PFSK-1 (cell line): ENCODE measurements at regions not wholly inside any gene's neighbourhood (a gene's known extent, or its start where the extent isn't known, plus 50 kb on each side); places are given as distances from the start of the nearest gene placed in this dataset.

ENCODE experiments used
- FOXP2 ChIP-seq: optimal IDR thresholded peaks from 2 replicates; pipeline ENCODE3; 2011; ENCODE audit warnings: borderline replicate concordance, control low read depth, inconsistent platforms; ENCODE audit not compliant: insufficient read depth; ENCODE audit errors: extremely low read length, extremely low read depth
- POLR2AphosphoS5 ChIP-seq: IDR thresholded peaks from 2 replicates; pipeline ENCODE4 v1.6.1; 2012; ENCODE audit warnings: low read depth, mild to moderate bottlenecking, control low read depth, low read length, moderate library complexity
- SIN3A ChIP-seq: IDR thresholded peaks from 2 replicates; pipeline ENCODE4 v1.6.1; 2012; ENCODE audit warnings: mild to moderate bottlenecking, low read length, moderate library complexity, borderline replicate concordance; ENCODE audit not compliant: insufficient read depth
- TAF1 ChIP-seq: IDR thresholded peaks from 2 replicates; pipeline ENCODE4 v1.6.1; 2012; ENCODE audit warnings: low read length, control low read depth, borderline replicate concordance; ENCODE audit not compliant: insufficient read depth
- TF ChIP-seq, protein P1 (sequence below), 2 experiments: IDR thresholded peaks; 2 replicates each; pipeline versions ENCODE4 v1.6.1 to v1.8.0; 2011 to 2012; ENCODE audit warnings: low read depth in 2 of 2, low read length in 2 of 2, control low read depth in 1 of 2, inconsistent platforms in 1 of 2, mild to moderate bottlenecking in 1 of 2, moderate library complexity in 1 of 2; ENCODE audit not compliant: insufficient read depth in 1 of 2

- TF ChIP-seq TAF1 (no peak), SIN3A (no peak), FOXP2 (no peak), POLR2AphosphoS5 (no peak)
- TF ChIP-seq, protein P1, sequence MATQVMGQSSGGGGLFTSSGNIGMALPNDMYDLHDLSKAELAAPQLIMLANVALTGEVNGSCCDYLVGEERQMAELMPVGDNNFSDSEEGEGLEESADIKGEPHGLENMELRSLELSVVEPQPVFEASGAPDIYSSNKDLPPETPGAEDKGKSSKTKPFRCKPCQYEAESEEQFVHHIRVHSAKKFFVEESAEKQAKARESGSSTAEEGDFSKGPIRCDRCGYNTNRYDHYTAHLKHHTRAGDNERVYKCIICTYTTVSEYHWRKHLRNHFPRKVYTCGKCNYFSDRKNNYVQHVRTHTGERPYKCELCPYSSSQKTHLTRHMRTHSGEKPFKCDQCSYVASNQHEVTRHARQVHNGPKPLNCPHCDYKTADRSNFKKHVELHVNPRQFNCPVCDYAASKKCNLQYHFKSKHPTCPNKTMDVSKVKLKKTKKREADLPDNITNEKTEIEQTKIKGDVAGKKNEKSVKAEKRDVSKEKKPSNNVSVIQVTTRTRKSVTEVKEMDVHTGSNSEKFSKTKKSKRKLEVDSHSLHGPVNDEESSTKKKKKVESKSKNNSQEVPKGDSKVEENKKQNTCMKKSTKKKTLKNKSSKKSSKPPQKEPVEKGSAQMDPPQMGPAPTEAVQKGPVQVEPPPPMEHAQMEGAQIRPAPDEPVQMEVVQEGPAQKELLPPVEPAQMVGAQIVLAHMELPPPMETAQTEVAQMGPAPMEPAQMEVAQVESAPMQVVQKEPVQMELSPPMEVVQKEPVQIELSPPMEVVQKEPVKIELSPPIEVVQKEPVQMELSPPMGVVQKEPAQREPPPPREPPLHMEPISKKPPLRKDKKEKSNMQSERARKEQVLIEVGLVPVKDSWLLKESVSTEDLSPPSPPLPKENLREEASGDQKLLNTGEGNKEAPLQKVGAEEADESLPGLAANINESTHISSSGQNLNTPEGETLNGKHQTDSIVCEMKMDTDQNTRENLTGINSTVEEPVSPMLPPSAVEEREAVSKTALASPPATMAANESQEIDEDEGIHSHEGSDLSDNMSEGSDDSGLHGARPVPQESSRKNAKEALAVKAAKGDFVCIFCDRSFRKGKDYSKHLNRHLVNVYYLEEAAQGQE (IDR thresholded peaks at IDR 0.05; ENCODE audit: insufficient read depth in 1 of 2, low read depth in 2 of 2, low read length in 2 of 2): no peak
Observed at GRCh38 chr12:126171937-126172559, 1106.8 kb downstream of the AACS start.

DNA sequence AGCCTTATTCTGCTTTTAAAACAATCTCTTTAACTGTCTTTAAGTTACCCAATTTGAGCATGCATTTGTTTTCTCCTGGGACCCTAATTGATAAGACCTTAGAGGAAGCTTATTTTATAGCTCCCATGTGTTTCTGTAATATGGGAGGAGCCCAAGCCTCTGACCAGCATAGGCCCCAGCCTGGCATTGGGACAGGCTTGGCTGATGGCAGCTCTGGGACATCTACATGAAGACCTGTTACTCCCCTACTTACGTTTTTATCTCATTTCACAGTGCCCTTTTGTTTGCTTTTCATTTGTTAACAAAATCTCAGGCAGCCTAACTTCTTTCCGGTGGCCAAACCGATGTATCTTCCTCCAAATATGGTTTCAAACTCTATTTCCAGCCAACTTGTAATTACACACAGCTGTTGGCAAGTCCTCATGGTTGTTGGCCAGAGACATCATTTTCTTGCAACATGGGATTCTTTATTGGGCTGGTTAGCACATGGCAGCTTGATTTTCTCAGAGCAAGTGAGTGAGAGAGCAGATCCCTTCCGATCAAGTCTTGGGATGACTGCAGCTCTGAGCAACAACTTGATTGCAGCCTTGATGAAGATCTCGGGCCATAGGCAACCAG is 1117.5 kb downstream of the AACS start:
- TF ChIP-seq POLR2AphosphoS5: no peak
- TF ChIP-seq, protein P1 (IDR thresholded peaks at IDR 0.05; ENCODE audit: insufficient read depth in 1 of 2, low read depth in 2 of 2, low read length in 2 of 2): no peak
- no peak for TF ChIP-seq TAF1
- no peak for TF ChIP-seq FOXP2
- TF ChIP-seq SIN3A: no peak

DNA sequence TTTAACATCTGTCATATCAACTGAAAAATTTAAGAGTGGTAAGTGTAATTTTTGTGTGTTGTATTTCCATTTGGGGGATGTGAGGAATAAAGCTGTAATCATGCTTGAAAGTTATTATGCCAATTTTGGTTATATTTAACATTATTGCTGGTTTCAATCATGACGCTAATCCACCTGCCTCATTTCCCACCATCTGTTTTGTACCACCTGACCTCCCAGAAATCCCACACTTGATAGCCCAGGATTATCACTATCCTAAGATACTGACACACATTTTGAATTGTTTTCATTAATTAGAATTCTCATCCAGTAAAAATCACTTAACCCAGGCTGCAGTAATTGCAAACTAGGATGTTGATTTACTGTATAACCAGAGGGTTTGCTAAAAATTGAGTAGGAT is 1119.8 kb downstream of the AACS start:
- TF ChIP-seq TAF1: no peak

DNA sequence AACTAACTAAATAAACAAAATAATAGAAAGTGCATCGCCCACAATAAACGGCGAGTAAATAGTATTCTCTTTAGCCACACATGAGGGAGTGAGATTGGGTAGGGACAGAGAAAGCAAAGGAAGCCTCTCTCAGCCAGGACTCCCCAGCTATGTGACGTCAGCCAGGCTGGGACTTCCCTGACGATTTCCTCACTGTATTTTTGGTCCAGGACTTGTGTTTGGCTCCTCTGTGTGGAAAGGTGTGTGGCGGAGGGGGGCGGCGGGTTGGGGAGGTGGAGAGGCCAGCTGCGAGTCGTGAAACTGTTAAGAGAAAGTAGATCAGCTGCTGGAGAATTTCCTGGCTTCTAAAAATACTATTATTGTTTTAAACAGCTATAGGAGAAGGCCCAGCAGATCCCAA is 1124.6 kb downstream of the AACS start:
- TF ChIP-seq TAF1: no peak
- TF ChIP-seq, protein P1 (IDR thresholded peaks at IDR 0.05; ENCODE audit: insufficient read depth in 1 of 2, low read depth in 2 of 2, low read length in 2 of 2): no peak
- no peak for TF ChIP-seq POLR2AphosphoS5
- no peak for TF ChIP-seq FOXP2
- no peak for TF ChIP-seq SIN3A

DNA sequence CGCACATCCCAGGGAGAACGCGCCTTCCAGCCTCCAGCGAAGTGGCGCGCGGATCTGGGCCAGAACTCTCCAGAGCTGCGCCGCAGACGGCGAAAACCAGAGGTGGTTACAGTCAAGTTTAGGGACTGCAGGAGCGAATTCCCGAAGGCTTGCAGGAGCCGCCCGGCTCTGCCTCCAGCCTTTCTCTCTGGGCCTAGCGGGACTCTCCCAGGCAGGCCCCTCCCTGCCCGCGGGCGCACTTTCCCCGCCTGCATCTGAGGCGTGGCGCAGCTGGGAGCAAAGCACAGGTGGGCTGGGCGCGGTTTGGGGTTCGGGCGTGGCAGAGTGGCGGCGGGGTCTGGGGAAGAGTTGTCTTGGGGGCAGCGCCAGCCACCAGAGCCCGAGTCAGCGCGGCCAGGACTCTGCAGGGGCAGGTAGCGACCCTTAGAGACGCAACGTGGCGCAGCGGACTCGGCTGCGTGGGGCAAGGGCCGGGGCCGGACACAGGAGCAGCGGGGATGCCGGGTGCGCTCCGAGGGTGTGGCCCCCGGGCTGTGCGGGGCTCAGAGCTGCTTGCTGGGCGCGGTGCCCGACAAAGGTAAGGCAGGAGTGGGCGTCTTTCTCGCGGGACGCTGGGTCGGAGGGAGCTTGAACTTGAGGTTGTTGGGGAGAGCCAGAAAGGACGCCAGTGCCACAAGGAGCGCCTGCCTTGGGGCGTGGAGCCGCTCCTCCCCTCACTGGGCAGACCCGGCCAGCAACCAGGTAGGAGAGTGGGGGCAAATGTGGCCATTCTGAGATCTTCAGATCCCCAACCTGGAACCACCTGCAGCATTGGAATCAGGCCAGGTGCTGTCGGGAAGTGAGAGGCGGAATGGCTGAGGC is 1126.0 kb downstream of the AACS start:
- TF ChIP-seq FOXP2 (no peak), SIN3A (no peak), POLR2AphosphoS5 (no peak), TAF1 (no peak)
- TF ChIP-seq, protein P1 (IDR thresholded peaks at IDR 0.05; ENCODE audit: insufficient read depth in 1 of 2, low read depth in 2 of 2, low read length in 2 of 2): no peak
